HepG2 (cell line): ENCODE measurements at regions not wholly inside any gene's neighbourhood (a gene's known extent, or its start where the extent isn't known, plus 50 kb on each side); places are given as distances from the start of the nearest gene placed in this dataset.

ENCODE experiments used
- RAD21 ChIP-seq: fragments of 450-650 bp; formaldehyde crosslinking; IDR thresholded peaks from 2 replicates; pipeline ENCODE4 v1.5.0; 2020; ENCODE audit warnings: mild to moderate bottlenecking
- TF ChIP-seq, protein P1 (sequence below): sonication (generic); formaldehyde crosslinking; conservative IDR thresholded peaks from 2 replicates; pipeline ENCODE4 v1.8.1; 2023; ENCODE audit warnings: missing genetic modification reagents

DNA sequence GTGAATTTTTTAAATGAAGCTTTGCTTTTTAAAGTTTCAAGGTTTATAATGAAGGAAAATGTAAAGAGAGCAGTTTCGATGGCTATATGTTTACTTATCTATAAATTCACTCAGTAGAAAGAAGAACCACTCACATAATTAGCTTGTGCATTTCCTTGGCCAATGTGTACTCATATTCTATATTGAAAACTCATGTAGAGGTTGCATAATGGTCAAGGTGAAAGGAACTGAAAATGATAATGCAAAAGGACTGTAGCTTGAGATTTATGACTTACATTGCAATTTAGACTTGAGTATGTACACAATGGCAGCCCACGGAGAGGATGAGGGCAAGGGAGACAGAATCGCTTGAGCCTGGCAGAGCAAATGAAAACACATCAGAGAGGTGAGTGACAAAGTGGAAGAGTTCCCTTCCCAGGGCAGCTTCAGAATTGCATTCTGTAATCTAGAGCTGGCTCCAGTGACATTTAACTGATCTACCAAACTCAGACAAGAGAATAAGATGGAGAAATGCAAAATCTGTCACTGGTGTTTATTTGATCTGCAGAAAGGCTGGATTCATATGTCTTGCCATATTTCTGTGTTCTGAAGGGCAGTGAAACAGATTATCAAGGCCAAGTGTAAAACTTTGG, 191.8 kb downstream of the TMEM200A start:
- TF ChIP-seq, protein P1, sequence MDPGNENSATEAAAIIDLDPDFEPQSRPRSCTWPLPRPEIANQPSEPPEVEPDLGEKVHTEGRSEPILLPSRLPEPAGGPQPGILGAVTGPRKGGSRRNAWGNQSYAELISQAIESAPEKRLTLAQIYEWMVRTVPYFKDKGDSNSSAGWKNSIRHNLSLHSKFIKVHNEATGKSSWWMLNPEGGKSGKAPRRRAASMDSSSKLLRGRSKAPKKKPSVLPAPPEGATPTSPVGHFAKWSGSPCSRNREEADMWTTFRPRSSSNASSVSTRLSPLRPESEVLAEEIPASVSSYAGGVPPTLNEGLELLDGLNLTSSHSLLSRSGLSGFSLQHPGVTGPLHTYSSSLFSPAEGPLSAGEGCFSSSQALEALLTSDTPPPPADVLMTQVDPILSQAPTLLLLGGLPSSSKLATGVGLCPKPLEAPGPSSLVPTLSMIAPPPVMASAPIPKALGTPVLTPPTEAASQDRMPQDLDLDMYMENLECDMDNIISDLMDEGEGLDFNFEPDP (CRISPR knock-in tag), result no peak
- no peak for TF ChIP-seq RAD21 (CRISPR knock-in tag)
